ENCODE measurements at regions not wholly inside any gene's neighbourhood (a gene's known extent, or its start where the extent isn't known, plus 50 kb on each side); places are given as distances from the start of the nearest gene placed in this dataset.

- TF ChIP-seq CTCF (IDR thresholded peaks at IDR 0.05), result no peak
- no peak for TF ChIP-seq ZFX (IDR thresholded peaks at IDR 0.05; ENCODE audit: borderline replicate concordance)
These were observed 586.1 kb downstream of the RNF144B start for GRCh38 chr6:18973251-18973650.
